GM12878 (cell line): ENCODE measurements at regions not wholly inside any gene's neighbourhood (a gene's known extent, or its start where the extent isn't known, plus 50 kb on each side); places are given as distances from the start of the nearest gene placed in this dataset.

Source experiments
- ATAC-seq: fragments of 200-7000 bp; cut with Tn5 transposase; 3 replicates; pipeline ENCODE4 v1.9.1; 2020; ENCODE audit warnings: mild to moderate bottlenecking, moderate library complexity
- BruUV-seq: library from RNA; stranded (reverse); fragments of 400-500 nt; replicated peaks from 2 replicates; lab custom pipeline; 2021; lab: Mats Ljungman, UMichigan
- CTCF ChIA-PET: fragments of 300-600 bp; sonication (Branson Sonifier 250); formaldehyde crosslinking; extraction: SDS; loops from one replicate; lab custom pipeline; 2021; ENCODE audit warnings: inconsistent platforms; lab: Yijun Ruan, JAX
- POLR2A ChIA-PET: fragments of 350-600 bp; formaldehyde crosslinking; extraction: SDS; loops from one replicate; lab custom pipeline; 2021; ENCODE audit warnings: inconsistent platforms; lab: Charles Lee
- RAD21 ChIA-PET: fragments of 300-600 bp; sonication (Branson Sonifier 250); formaldehyde crosslinking; loops from one replicate; lab custom pipeline; 2023; ENCODE audit warnings: antibody characterized with exemption; ENCODE audit not compliant: unreplicated experiment; lab: Charles Lee
- SMC1A ChIA-PET: fragments of 300-600 bp; sonication (Branson Sonifier 250); formaldehyde crosslinking; loops from one replicate; lab custom pipeline; 2023; ENCODE audit not compliant: unreplicated experiment, uncharacterized antibody; lab: Charles Lee
- DNase-seq: peaks from one replicate; pipeline ENCODE4 v3.0.0-alpha.2; 2011; ENCODE audit warnings: low read depth, low spot score
- FAIRE-seq: peaks from 3 replicates; lab custom pipeline; 2011; peaks lifted over from hg19 to GRCh38; lab: Jason Lieb, UNC
- H2AFZ ChIP-seq: 2 replicates; pipeline ENCODE4 v1.6.0; 2011; ENCODE audit warnings: low read depth, low read length, control low read depth; ENCODE audit not compliant: control insufficient read depth
- H3K27ac ChIP-seq: 2 replicates; pipeline ENCODE4 v1.5.1; 2011; ENCODE audit warnings: control low read depth; ENCODE audit not compliant: control insufficient read depth, insufficient read depth
- H3K27me3 ChIP-seq, 2 experiments: replicated peaks in 1 of 2; 2 replicates each; pipeline versions ENCODE4 v1.6.0 to v1.6.1; 2011; ENCODE audit warnings: low read length in 1 of 2; ENCODE audit not compliant: control insufficient read depth in 2 of 2, insufficient read depth in 2 of 2
- H3K36me3 ChIP-seq, 2 experiments: 2 replicates each; pipeline ENCODE4 v1.5.1; 2011; ENCODE audit warnings: low read length in 1 of 2; ENCODE audit not compliant: control insufficient read depth in 2 of 2, insufficient read depth in 2 of 2
- H3K4me1 ChIP-seq: 2 replicates; pipeline ENCODE4 v1.6.1; 2011; ENCODE audit warnings: mild to moderate bottlenecking, low read length, moderate library complexity, mixed read lengths; ENCODE audit not compliant: control insufficient read depth, insufficient read depth
- H3K4me2 ChIP-seq: 2 replicates; pipeline ENCODE4 v1.6.0; 2011; ENCODE audit warnings: control low read depth; ENCODE audit not compliant: control insufficient read depth, insufficient read depth
- H3K4me3 ChIP-seq: fragments of 200-600 bp; sonication (generic); 2 replicates; pipeline ENCODE4 v1.5.1; 2016
- H3K79me2 ChIP-seq: 2 replicates; pipeline ENCODE4 v1.6.0; 2011; ENCODE audit warnings: low read length; ENCODE audit not compliant: control insufficient read depth, insufficient read depth
- H3K9ac ChIP-seq: 2 replicates; pipeline ENCODE4 v1.8.0; 2011; ENCODE audit warnings: low read length, control low read depth, mixed read lengths; ENCODE audit not compliant: control insufficient read depth, insufficient read depth
- H3K9me3 ChIP-seq: replicated peaks from 3 replicates; pipeline ENCODE4 v1.5.1; 2011; ENCODE audit warnings: mild to moderate bottlenecking, low read length; ENCODE audit not compliant: control insufficient read depth, insufficient read depth
- H4K20me1 ChIP-seq: 2 replicates; pipeline ENCODE4 v1.6.0; 2011; ENCODE audit not compliant: control insufficient read depth, insufficient read depth
- ASH2L ChIP-seq: fragments of 300-600, 200-600 bp; sonication (generic); IDR thresholded peaks from 2 replicates; pipeline ENCODE4 v1.6.1; 2017; ENCODE audit warnings: low read depth, mild to moderate bottlenecking, borderline replicate concordance
- DPF2 ChIP-seq: fragments of 450-650 bp; IDR thresholded peaks from 2 replicates; pipeline ENCODE4 v1.6.1; 2017; ENCODE audit warnings: mild to moderate bottlenecking
- JUND ChIP-seq: IDR thresholded peaks from 2 replicates; pipeline ENCODE4 v1.6.1; 2012; ENCODE audit warnings: low read depth, mild to moderate bottlenecking, low read length, improper control_type of control experiment, moderate library complexity
- MYB ChIP-seq: fragments of 150-350 bp; IDR thresholded peaks from 2 replicates; pipeline ENCODE4 v1.6.1; 2014; ENCODE audit warnings: mild to moderate bottlenecking, low read depth, low read length, borderline replicate concordance
- RFX5 ChIP-seq: IDR thresholded peaks from 2 replicates; pipeline ENCODE4 v1.6.1; 2011; ENCODE audit warnings: low read depth, low read length, improper control_type of control experiment
- SMAD5 ChIP-seq: IDR thresholded peaks from 2 replicates; pipeline ENCODE4 v1.6.1; 2016; ENCODE audit warnings: antibody characterized with exemption, low read depth
- SMARCA5 ChIP-seq: fragments of 450-650 bp; IDR thresholded peaks from 2 replicates; pipeline ENCODE4 v1.6.1; 2017; ENCODE audit warnings: mild to moderate bottlenecking
- WGBS: methylation state at CpG from one replicate; pipeline ENCODE4 v1.1.6; 2016; ENCODE audit warnings: low lambda C conversion rate; ENCODE audit not compliant: insufficient replicate concordance, insufficient coverage; ENCODE audit errors: missing lambda C conversion rate; 5-methylcytosine and 5-hydroxymethylcytosine counted together
- in situ Hi-C: fragments of 300-500 bp; cut with MboI; formaldehyde crosslinking; loops from 9 replicates; pipeline ENCODE4 v1.14.3; 2018; ENCODE audit warnings: mixed read lengths
- intact Hi-C: fragments of 100-400 bp; cut with micrococcal nuclease; formaldehyde crosslinking; loops from one replicate; pipeline ENCODE4 v1.14.2; 2022; ENCODE audit not compliant: unreplicated experiment
- TF ChIP-seq, protein P1 (sequence below): IDR thresholded peaks from 2 replicates; pipeline ENCODE4 v1.6.1; 2012; ENCODE audit warnings: low read length, inconsistent platforms
- TF ChIP-seq, protein P2 (sequence below): fragments of 450-650 bp; IDR thresholded peaks from 2 replicates; pipeline ENCODE4 v1.6.1; 2017; ENCODE audit warnings: mild to moderate bottlenecking, low read depth, inconsistent platforms; ENCODE audit not compliant: poor library complexity, severe bottlenecking
- TF ChIP-seq, protein P3 (sequence below): fragments of 450-650 bp; IDR thresholded peaks from 2 replicates; pipeline ENCODE4 v1.6.1; 2017; ENCODE audit warnings: mild to moderate bottlenecking, moderate library complexity
- TF ChIP-seq, protein P4 (sequence below): IDR thresholded peaks from 2 replicates; pipeline ENCODE4 v1.6.1; 2011; ENCODE audit warnings: borderline replicate concordance, low read depth, mild to moderate bottlenecking, moderate library complexity, low read length; ENCODE audit not compliant: insufficient read depth, poor library complexity, severe bottlenecking

DNA sequence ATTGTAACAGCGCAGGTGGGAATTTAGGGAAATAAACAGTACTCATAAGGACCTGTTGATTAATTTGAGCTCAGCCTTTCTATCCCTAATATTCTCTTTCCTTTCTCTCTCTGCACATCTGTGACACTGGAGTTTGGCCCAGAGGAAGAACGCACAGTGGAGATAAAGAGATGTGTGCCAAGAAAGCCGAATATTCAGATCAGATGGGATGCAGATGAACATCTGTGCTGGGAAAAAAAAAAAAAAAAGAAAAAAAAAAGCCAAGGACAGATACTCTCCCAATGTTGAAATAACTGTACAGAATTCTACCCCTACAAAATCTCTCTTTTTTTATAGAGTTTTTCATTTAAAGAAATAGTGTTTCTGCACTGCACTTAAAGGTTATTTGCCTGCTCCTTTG is 485.4 kb downstream of the KCNJ2 start (continued):
- TF ChIP-seq, protein P1, sequence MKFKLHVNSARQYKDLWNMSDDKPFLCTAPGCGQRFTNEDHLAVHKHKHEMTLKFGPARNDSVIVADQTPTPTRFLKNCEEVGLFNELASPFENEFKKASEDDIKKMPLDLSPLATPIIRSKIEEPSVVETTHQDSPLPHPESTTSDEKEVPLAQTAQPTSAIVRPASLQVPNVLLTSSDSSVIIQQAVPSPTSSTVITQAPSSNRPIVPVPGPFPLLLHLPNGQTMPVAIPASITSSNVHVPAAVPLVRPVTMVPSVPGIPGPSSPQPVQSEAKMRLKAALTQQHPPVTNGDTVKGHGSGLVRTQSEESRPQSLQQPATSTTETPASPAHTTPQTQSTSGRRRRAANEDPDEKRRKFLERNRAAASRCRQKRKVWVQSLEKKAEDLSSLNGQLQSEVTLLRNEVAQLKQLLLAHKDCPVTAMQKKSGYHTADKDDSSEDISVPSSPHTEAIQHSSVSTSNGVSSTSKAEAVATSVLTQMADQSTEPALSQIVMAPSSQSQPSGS: no peak
- TF ChIP-seq, protein P2, sequence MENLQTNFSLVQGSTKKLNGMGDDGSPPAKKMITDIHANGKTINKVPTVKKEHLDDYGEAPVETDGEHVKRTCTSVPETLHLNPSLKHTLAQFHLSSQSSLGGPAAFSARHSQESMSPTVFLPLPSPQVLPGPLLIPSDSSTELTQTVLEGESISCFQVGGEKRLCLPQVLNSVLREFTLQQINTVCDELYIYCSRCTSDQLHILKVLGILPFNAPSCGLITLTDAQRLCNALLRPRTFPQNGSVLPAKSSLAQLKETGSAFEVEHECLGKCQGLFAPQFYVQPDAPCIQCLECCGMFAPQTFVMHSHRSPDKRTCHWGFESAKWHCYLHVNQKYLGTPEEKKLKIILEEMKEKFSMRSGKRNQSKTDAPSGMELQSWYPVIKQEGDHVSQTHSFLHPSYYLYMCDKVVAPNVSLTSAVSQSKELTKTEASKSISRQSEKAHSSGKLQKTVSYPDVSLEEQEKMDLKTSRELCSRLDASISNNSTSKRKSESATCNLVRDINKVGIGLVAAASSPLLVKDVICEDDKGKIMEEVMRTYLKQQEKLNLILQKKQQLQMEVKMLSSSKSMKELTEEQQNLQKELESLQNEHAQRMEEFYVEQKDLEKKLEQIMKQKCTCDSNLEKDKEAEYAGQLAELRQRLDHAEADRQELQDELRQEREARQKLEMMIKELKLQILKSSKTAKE: no peak
- TF ChIP-seq, all 136 proteins: peak for 0

DNA sequence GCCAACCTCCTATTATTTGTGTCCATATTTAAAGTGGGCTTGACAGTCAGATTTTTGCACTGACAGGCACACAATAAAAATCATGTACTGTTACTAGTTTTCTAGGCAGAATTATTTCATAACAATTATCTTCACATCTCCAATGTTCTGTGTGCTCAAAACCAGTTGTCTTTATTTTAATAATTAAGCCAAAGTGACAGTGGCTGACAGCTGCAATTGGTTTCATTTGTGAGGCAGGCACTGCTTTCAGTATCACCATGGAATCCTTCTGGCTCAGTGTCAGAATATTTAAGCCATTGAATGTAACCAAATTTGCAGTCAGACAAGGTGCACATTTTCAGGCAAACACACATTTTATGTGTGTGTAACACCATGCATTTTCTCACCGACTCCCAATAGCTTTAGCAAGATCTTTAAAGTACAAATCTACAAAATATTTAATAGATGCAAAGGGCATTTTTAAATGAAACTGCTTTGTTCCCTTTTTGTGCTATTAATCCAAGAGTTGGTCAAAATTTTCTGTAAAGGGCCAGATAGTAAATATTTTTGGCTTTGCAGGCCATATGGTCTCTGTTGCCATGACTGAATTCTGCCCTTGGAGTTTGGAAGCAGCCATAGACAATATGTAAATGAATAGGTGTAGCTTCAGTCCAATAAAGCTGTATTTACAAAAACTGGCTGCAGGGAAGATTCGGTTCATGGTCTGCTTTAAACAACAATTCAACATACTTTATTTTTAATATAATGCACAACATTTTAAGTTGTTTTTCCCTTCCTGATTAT is 486.0 kb downstream of the KCNJ2 start:
- H3K4me3 ChIP-seq: no peak overlapping the region
- no peaks in the 10 kb centered on the region for H4K20me1 ChIP-seq
- ChIA-PET POLR2A (no interaction called here), CTCF (no interaction called here), RAD21 (no interaction called here), SMC1A (interaction anchor here (0.8 kb wide), 1 partner anchor 433 kb away, joined by 3 read pairs; no protein-coding TSS in a partner anchor)
- WGBS: 16% methylated on average over 2 of the region's 2 CpGs
- H3K79me2 ChIP-seq: no peaks in the 10 kb centered on the region
- H3K4me2 ChIP-seq: no peak overlapping the region
- H3K27me3 ChIP-seq: no peaks in the 10 kb centered on the region
- no peak overlapping the region for H3K9ac ChIP-seq
- in situ Hi-C loops: no loop called here
- H2AFZ ChIP-seq: no peak overlapping the region
- H3K9me3 ChIP-seq: no peaks in the 10 kb centered on the region
- no TSS peak for BruUV-seq
- H3K36me3 ChIP-seq: no peaks in the 10 kb centered on the region
- FAIRE-seq: no peak
- H3K27ac ChIP-seq: no peak overlapping the region
- no peak for DNase-seq
- no peak for ATAC-seq
- no peaks in the 10 kb centered on the region for H3K4me1 ChIP-seq
- intact Hi-C loops: no loop called here
- TF ChIP-seq SMARCA5 (no peak), MYB (no peak), JUND (no peak), RFX5 (no peak), ASH2L (no peak), DPF2 (no peak), SMAD5 (no peak)
- TF ChIP-seq, protein P3, sequence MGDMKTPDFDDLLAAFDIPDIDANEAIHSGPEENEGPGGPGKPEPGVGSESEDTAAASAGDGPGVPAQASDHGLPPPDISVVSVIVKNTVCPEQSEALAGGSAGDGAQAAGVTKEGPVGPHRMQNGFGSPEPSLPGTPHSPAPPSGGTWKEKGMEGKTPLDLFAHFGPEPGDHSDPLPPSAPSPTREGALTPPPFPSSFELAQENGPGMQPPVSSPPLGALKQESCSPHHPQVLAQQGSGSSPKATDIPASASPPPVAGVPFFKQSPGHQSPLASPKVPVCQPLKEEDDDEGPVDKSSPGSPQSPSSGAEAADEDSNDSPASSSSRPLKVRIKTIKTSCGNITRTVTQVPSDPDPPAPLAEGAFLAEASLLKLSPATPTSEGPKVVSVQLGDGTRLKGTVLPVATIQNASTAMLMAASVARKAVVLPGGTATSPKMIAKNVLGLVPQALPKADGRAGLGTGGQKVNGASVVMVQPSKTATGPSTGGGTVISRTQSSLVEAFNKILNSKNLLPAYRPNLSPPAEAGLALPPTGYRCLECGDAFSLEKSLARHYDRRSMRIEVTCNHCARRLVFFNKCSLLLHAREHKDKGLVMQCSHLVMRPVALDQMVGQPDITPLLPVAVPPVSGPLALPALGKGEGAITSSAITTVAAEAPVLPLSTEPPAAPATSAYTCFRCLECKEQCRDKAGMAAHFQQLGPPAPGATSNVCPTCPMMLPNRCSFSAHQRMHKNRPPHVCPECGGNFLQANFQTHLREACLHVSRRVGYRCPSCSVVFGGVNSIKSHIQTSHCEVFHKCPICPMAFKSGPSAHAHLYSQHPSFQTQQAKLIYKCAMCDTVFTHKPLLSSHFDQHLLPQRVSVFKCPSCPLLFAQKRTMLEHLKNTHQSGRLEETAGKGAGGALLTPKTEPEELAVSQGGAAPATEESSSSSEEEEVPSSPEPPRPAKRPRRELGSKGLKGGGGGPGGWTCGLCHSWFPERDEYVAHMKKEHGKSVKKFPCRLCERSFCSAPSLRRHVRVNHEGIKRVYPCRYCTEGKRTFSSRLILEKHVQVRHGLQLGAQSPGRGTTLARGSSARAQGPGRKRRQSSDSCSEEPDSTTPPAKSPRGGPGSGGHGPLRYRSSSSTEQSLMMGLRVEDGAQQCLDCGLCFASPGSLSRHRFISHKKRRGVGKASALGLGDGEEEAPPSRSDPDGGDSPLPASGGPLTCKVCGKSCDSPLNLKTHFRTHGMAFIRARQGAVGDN: no peak
- TF ChIP-seq, protein P4, sequence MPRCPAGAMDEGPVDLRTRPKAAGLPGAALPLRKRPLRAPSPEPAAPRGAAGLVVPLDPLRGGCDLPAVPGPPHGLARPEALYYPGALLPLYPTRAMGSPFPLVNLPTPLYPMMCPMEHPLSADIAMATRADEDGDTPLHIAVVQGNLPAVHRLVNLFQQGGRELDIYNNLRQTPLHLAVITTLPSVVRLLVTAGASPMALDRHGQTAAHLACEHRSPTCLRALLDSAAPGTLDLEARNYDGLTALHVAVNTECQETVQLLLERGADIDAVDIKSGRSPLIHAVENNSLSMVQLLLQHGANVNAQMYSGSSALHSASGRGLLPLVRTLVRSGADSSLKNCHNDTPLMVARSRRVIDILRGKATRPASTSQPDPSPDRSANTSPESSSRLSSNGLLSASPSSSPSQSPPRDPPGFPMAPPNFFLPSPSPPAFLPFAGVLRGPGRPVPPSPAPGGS: no peak
